ENCODE measurements at regions not wholly inside any gene's neighbourhood (a gene's known extent, or its start where the extent isn't known, plus 50 kb on each side); places are given as distances from the start of the nearest gene placed in this dataset.
A peak's percentile ranks its signal among the peaks of the same experiment; 100 is the strongest.

- peak in 1 of 2 donors; percentile 61 for DNase-seq
Measured at GRCh38 chr2:16871411-16871810, 205.8 kb upstream of the CYRIA start.

GRCh38 chr2:16870491-16871076 lies 204.9 kb upstream of the CYRIA start:
- DNase-seq: no peak

GRCh38 chr2:16869711-16870110 lies 204.1 kb upstream of the CYRIA start:
- DNase-seq: no peak

GRCh38 chr2:16862471-16862870 lies 196.8 kb upstream of the CYRIA start:
- DNase-seq: peak; percentile 60 to 84

- peak; percentile 51 to 83 for DNase-seq
Measured at GRCh38 chr2:16861530-16861929, 195.9 kb upstream of the CYRIA start.

- DNase-seq: peak in 1 of 2 donors; percentile 9
Measured at GRCh38 chr2:16861111-16861510, 195.5 kb upstream of the CYRIA start.

GRCh38 chr2:16860627-16861026 lies 195.0 kb upstream of the CYRIA start:
- no peak for DNase-seq

GRCh38 chr2:16855183-16855582 lies 189.5 kb upstream of the CYRIA start:
- DNase-seq: no peak

- no peak for DNase-seq
Measured at GRCh38 chr2:16853088-16853487, 187.5 kb upstream of the CYRIA start.

- DNase-seq: no peak
Measured at GRCh38 chr2:16852651-16853050, 187.0 kb upstream of the CYRIA start.

GRCh38 chr2:16851126-16851525 lies 185.5 kb upstream of the CYRIA start:
- no peak for DNase-seq

GRCh38 chr2:16840496-16841172 lies 175.0 kb upstream of the CYRIA start:
- DNase-seq: no peak

GRCh38 chr2:16832910-16833309 lies 167.3 kb upstream of the CYRIA start:
- DNase-seq: peak in 1 of 2 donors; percentile 3

- DNase-seq: no peak
Measured at GRCh38 chr2:16828828-16829160, 163.2 kb upstream of the CYRIA start.

- DNase-seq: no peak
Measured at GRCh38 chr2:16828044-16828827, 162.6 kb upstream of the CYRIA start.

GRCh38 chr2:16824472-16824871 lies 158.8 kb upstream of the CYRIA start:
- DNase-seq: no peak

GRCh38 chr2:16821692-16822091 lies 156.1 kb upstream of the CYRIA start:
- DNase-seq: no peak

- DNase-seq: no peak
Measured at GRCh38 chr2:16818203-16818556, 152.5 kb upstream of the CYRIA start.

GRCh38 chr2:16817305-16818202 lies 151.9 kb upstream of the CYRIA start:
- peak in 1 of 2 donors; percentile 12 for DNase-seq

- no peak for DNase-seq
Measured at GRCh38 chr2:16816522-16816921, 150.9 kb upstream of the CYRIA start.

- DNase-seq: peak in 1 of 2 donors; percentile 10
Measured at GRCh38 chr2:16816016-16816415, 150.4 kb upstream of the CYRIA start.

GRCh38 chr2:16813593-16813992 lies 148.0 kb upstream of the CYRIA start:
- DNase-seq: no peak

GRCh38 chr2:16798472-16798871 lies 132.8 kb upstream of the CYRIA start:
- DNase-seq: no peak
